IPS-18a (cell line): ENCODE measurements at regions not wholly inside any gene's neighbourhood (a gene's known extent, or its start where the extent isn't known, plus 50 kb on each side); places are given as distances from the start of the nearest gene placed in this dataset.

Experiments used
- H3K27ac ChIP-seq: one replicate; pipeline ENCODE4 v1.5.1; 2013; ENCODE audit warnings: low read length
- H3K27me3 ChIP-seq: one replicate; pipeline ENCODE4 v1.6.1; 2013; ENCODE audit warnings: mild to moderate bottlenecking, low read length; ENCODE audit not compliant: control insufficient read depth, insufficient read depth
- H3K36me3 ChIP-seq: one replicate; pipeline ENCODE4 v1.6.1; 2013; ENCODE audit warnings: low read depth, low read length; ENCODE audit not compliant: control insufficient read depth
- H3K4me1 ChIP-seq: one replicate; pipeline ENCODE4 v1.6.1; 2013; ENCODE audit warnings: low read depth, low read length; ENCODE audit not compliant: control insufficient read depth
- H3K4me3 ChIP-seq: one replicate; pipeline ENCODE4 v1.5.1; 2013; ENCODE audit warnings: low read length
- H3K9ac ChIP-seq: one replicate; pipeline ENCODE4 v1.6.1; 2013; ENCODE audit warnings: mild to moderate bottlenecking, low read length, moderate library complexity
- H3K9me3 ChIP-seq: one replicate; pipeline ENCODE4 v1.6.1; 2013; ENCODE audit warnings: low read depth, low read length; ENCODE audit not compliant: control insufficient read depth

DNA sequence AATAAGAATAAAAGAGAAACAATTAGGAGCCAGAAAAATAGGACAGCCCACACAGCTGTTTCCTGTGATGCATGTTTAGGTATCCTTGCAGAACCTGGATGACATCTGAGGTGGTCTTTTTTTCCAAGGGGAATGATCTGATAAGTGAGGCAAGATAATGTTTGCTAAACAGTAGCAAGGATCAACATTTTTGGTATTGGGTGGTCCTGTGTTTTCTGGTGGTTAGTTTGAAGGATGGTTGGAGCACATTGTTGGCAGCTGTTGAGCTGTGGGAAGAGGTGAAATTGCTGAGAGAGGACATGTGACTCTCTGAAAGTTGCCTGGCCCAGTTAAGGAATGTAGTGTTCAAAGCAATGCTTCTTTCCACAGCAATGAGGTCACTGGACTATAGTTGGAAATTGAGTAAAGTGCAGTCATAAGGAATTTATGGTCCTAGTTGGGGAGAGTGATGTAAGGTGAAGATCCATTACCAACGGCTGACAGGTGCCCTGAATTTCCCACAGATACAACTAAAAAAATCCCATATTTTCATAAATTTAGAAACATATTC, 270.2 kb upstream of the IMPG1 start:
- no peak overlapping the region for H3K27ac ChIP-seq
- no peaks in the 10 kb centered on the region for H3K27me3 ChIP-seq
- H3K9me3 ChIP-seq: no peaks in the 10 kb centered on the region
- no peak overlapping the region for H3K4me3 ChIP-seq
- H3K4me1 ChIP-seq: no peaks in the 10 kb centered on the region
- H3K36me3 ChIP-seq: no peaks in the 10 kb centered on the region
- H3K9ac ChIP-seq: no peak overlapping the region

GRCh38 chr6:76330031-76330430, 257.6 kb upstream of the IMPG1 start:
- Histone ChIP-seq H3K4me1 (peaks cover 10% of the 10 kb centered on the region), H3K9me3 (peaks cover 5% of the 10 kb centered on the region), H3K4me3 (no peak overlapping the region), H3K27me3 (no peaks in the 10 kb centered on the region), H3K9ac (no peak overlapping the region), H3K36me3 (no peaks in the 10 kb centered on the region), H3K27ac (no peak overlapping the region)

- peaks cover 5% of the 10 kb centered on the region for H3K9me3 ChIP-seq
- no peaks in the 10 kb centered on the region for H3K36me3 ChIP-seq
- no peak overlapping the region for H3K9ac ChIP-seq
- no peak overlapping the region for H3K4me3 ChIP-seq
- no peaks in the 10 kb centered on the region for H3K27me3 ChIP-seq
- H3K4me1 ChIP-seq: peaks cover 10% of the 10 kb centered on the region
- H3K27ac ChIP-seq: no peak overlapping the region
These were observed 254.4 kb upstream of the IMPG1 start for GRCh38 chr6:76326871-76327270.
